ENCODE measurements at regions not wholly inside any gene's neighbourhood (a gene's known extent, or its start where the extent isn't known, plus 50 kb on each side); places are given as distances from the start of the nearest gene placed in this dataset.
A peak's percentile ranks its signal among the peaks of the same experiment; 100 is the strongest.
"Not testable (repeated sequence)": the region's sequence is repeated elsewhere in the genome, so short reads cannot be mapped to it uniquely, and the experiment has no call there.

GRCh38 chr2:109719871-109720270, 74.2 kb upstream of the RGPD5 start:
- DNase-seq (ENCODE audit: low spot score) = no peak

GRCh38 chr2:109720380-109721106, 73.6 kb upstream of the RGPD5 start:
- DNase-seq (ENCODE audit: low spot score) = no peak

GRCh38 chr2:109721135-109721534, 73.0 kb upstream of the RGPD5 start:
- DNase-seq (ENCODE audit: low spot score) = no peak

- DNase-seq (ENCODE audit: low spot score) = no peak
These were observed 72.5 kb upstream of the RGPD5 start for GRCh38 chr2:109721626-109722025.

GRCh38 chr2:109722026-109722425, 72.1 kb upstream of the RGPD5 start:
- DNase-seq (ENCODE audit: low spot score) = peak; percentile 61

GRCh38 chr2:109722640-109723039, 71.5 kb upstream of the RGPD5 start:
- not testable (repeated sequence) for DNase-seq (ENCODE audit: low spot score)

GRCh38 chr2:109723153-109723552, 71.0 kb upstream of the RGPD5 start:
- not testable (repeated sequence) for DNase-seq (ENCODE audit: low spot score)

GRCh38 chr2:109724533-109725460, 69.3 kb upstream of the RGPD5 start:
- DNase-seq (ENCODE audit: low spot score) = no peak

- DNase-seq (ENCODE audit: low spot score) = peak; percentile 82
These were observed 67.5 kb upstream of the RGPD5 start for GRCh38 chr2:109726379-109727270.

- DNase-seq (ENCODE audit: low spot score) = no peak
These were observed 66.1 kb upstream of the RGPD5 start for GRCh38 chr2:109727929-109728447.

- not testable (repeated sequence) for DNase-seq (ENCODE audit: low spot score)
These were observed 60.4 kb upstream of the RGPD5 start for GRCh38 chr2:109733746-109734145.

- DNase-seq (ENCODE audit: low spot score) = peak; percentile 84
These were observed 57.8 kb upstream of the RGPD5 start for GRCh38 chr2:109736177-109736827.
